22Rv1 (cell line): ENCODE measurements at regions not wholly inside any gene's neighbourhood (a gene's known extent, or its start where the extent isn't known, plus 50 kb on each side); places are given as distances from the start of the nearest gene placed in this dataset.

ENCODE experiments used
- H3K27ac ChIP-seq: fragments of 450-650 bp; 2 replicates; pipeline ENCODE4 v1.5.1; 2017
- CTCF ChIP-seq: fragments of 450-650 bp; IDR thresholded peaks from 2 replicates; pipeline ENCODE4 v1.5.1; 2017; ENCODE audit warnings: mild to moderate bottlenecking
- ZFX ChIP-seq: fragments of 450-650 bp; IDR thresholded peaks from 2 replicates; pipeline ENCODE4 v1.6.1; 2017; ENCODE audit warnings: antibody characterized with exemption, borderline replicate concordance

GRCh38 chr5:15406478-15406877 lies 93.5 kb upstream of the FBXL7 start:
- H3K27ac ChIP-seq: no peak overlapping the region
- TF ChIP-seq ZFX: no peak
- no peak for TF ChIP-seq CTCF

GRCh38 chr5:15393146-15393545 lies 106.8 kb upstream of the FBXL7 start:
- H3K27ac ChIP-seq: no peak overlapping the region
- TF ChIP-seq CTCF (no peak), ZFX (no peak)

- no peak for TF ChIP-seq CTCF
- TF ChIP-seq ZFX: no peak
- no peak overlapping the region for H3K27ac ChIP-seq
These were observed 108.1 kb upstream of the FBXL7 start for GRCh38 chr5:15391704-15392397.

- TF ChIP-seq ZFX (no peak), CTCF (no peak)
- H3K27ac ChIP-seq: no peak overlapping the region
These were observed 111.1 kb upstream of the FBXL7 start for GRCh38 chr5:15388866-15389265.

GRCh38 chr5:15387931-15388524 lies 112.0 kb upstream of the FBXL7 start:
- TF ChIP-seq CTCF (no peak), ZFX (no peak)
- H3K27ac ChIP-seq: no peak overlapping the region

- TF ChIP-seq ZFX: no peak
- TF ChIP-seq CTCF: no peak
- H3K27ac ChIP-seq: no peak overlapping the region
These were observed 113.9 kb upstream of the FBXL7 start for GRCh38 chr5:15386122-15386521.

- TF ChIP-seq CTCF (no peak), ZFX (no peak)
- no peak overlapping the region for H3K27ac ChIP-seq
These were observed 114.4 kb upstream of the FBXL7 start for GRCh38 chr5:15385553-15385952.
